ENCODE measurements at regions not wholly inside any gene's neighbourhood (a gene's known extent, or its start where the extent isn't known, plus 50 kb on each side); places are given as distances from the start of the nearest gene placed in this dataset.

DNA sequence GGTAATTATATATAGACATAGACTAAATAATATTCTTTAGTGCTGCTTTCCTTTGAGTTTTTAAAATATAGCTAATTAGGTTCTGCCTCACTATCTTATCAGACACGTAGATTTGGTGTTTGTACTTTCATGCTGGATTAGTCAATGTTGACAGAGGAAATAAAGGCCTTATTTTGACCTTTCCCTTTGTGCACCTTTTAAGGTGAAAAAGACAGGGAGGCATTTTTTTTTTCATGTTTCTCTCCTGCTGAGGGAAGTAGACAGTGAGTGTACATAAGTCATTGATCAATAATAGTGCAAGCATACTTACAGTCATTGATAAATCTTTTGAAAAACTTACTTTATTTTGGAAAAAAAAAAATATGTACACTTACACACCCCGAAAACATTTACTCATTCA lies 467.8 kb downstream of the GRXCR1 start:
- TF ChIP-seq, protein P1, sequence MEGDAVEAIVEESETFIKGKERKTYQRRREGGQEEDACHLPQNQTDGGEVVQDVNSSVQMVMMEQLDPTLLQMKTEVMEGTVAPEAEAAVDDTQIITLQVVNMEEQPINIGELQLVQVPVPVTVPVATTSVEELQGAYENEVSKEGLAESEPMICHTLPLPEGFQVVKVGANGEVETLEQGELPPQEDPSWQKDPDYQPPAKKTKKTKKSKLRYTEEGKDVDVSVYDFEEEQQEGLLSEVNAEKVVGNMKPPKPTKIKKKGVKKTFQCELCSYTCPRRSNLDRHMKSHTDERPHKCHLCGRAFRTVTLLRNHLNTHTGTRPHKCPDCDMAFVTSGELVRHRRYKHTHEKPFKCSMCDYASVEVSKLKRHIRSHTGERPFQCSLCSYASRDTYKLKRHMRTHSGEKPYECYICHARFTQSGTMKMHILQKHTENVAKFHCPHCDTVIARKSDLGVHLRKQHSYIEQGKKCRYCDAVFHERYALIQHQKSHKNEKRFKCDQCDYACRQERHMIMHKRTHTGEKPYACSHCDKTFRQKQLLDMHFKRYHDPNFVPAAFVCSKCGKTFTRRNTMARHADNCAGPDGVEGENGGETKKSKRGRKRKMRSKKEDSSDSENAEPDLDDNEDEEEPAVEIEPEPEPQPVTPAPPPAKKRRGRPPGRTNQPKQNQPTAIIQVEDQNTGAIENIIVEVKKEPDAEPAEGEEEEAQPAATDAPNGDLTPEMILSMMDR (IDR thresholded peaks at IDR 0.05; ENCODE audit: poor library complexity): no peak
- TF ChIP-seq EZH2 (IDR thresholded peaks at IDR 0.05; ENCODE audit: borderline replicate concordance) (no peak), EZH2phosphoT487 (IDR thresholded peaks at IDR 0.05; ENCODE audit: low read depth, severe bottlenecking, unreplicated experiment) (peak; percentile 75)
